GM12865 (cell line): ENCODE measurements at regions not wholly inside any gene's neighbourhood (a gene's known extent, or its start where the extent isn't known, plus 50 kb on each side); places are given as distances from the start of the nearest gene placed in this dataset.
"Not testable (repeated sequence)": the region's sequence is repeated elsewhere in the genome, so short reads cannot be mapped to it uniquely, and the experiment has no call there.

Experiments used
- DNase-seq: peaks from one replicate; pipeline ENCODE4 v3.0.0; 2010; ENCODE audit warnings: low read depth
- H3K4me3 ChIP-seq: 2 replicates; pipeline ENCODE4 v1.5.1; 2011; ENCODE audit warnings: mild to moderate bottlenecking, low read depth, low read length, control low read depth
- TF ChIP-seq, protein P1 (sequence below): IDR thresholded peaks from 2 replicates; pipeline ENCODE4 v1.5.1; 2011; ENCODE audit warnings: low read length, control low read depth, low read depth, inconsistent platforms; ENCODE audit not compliant: insufficient read depth; ENCODE audit errors: missing control alignments

DNA sequence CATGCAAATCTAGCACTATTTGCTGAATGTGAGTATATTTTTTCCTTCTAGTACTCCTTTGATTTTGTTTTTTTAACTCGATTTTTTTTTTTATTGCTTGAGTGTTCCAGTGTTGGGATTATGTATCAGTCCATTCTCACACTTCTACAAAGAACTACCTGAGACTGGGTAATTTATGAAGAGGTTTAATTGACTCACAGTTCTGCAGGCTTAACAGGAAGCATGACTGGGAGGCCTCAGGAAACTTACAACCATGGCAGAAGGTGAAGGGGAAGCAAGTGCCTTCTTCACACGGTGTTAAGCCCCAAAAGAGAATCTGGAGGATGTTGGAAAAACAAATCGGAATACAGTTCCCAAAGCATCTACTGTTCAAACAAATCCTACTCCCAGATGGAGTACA, 69.1 kb downstream of the ZNF518B start:
- not testable (repeated sequence) for DNase-seq, H3K4me3 ChIP-seq

DNA sequence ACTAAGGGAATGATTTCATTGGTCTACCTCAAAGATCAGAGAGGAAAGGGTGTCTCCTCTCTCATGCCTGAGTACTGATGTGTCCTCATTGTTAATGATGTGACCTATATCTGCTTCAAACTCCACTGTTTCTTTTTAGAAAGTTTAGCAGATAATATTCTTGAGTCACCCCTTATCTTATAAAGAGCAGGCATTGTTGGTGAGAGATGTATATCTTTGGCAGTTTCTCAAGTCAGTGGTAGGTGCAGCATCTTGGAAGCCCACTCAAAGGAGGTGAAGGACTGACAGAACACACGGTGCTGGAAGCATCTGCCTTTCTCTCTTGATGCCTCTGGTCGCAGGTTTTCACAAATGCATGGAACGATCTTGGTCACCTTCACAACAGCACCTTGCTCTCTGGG, 71.2 kb downstream of the ZNF518B start:
- no peak overlapping the region for H3K4me3 ChIP-seq
- TF ChIP-seq, protein P1, sequence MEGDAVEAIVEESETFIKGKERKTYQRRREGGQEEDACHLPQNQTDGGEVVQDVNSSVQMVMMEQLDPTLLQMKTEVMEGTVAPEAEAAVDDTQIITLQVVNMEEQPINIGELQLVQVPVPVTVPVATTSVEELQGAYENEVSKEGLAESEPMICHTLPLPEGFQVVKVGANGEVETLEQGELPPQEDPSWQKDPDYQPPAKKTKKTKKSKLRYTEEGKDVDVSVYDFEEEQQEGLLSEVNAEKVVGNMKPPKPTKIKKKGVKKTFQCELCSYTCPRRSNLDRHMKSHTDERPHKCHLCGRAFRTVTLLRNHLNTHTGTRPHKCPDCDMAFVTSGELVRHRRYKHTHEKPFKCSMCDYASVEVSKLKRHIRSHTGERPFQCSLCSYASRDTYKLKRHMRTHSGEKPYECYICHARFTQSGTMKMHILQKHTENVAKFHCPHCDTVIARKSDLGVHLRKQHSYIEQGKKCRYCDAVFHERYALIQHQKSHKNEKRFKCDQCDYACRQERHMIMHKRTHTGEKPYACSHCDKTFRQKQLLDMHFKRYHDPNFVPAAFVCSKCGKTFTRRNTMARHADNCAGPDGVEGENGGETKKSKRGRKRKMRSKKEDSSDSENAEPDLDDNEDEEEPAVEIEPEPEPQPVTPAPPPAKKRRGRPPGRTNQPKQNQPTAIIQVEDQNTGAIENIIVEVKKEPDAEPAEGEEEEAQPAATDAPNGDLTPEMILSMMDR: no peak
- no peak for DNase-seq

DNA sequence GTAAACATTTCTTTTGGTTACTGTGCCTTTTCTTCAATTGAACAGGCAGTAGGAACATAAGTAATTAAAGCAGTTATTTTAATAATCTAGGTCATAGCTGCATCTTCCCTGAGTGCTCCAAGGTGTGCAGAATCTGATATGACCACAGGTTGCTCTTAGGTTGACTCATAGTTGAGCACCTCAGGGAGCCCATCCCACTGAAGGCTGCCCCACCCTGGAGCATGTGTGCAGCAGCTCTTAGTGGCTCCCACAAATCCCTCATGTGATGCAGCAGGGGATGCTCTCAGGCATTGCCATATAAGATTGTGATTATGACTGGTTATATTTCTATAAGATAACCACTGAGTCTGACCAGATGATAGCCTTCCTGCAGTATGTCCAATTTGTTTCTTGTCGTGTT, 72.3 kb downstream of the ZNF518B start:
- DNase-seq: no peak
- no peak overlapping the region for H3K4me3 ChIP-seq
- TF ChIP-seq, protein P1: no peak

DNA sequence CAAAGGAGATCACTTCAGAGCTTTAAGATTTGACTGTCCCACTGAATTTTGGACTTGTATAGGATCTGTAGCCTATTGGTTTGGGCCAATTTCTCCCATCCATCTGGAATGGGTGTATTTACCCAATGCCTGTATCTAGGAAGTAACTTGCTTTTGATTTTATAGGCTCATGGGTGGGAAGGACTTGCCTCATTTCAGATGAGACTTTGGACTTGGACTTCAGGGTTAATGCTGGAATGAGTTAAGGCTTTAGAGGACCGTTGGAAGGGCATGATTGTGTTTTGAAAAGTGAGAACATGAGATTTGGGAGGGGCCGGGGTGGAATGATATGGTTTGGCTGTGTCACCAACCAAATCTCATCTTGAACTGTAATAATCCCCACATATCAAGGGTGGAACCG, 73.8 kb downstream of the ZNF518B start:
- no peak for DNase-seq
- TF ChIP-seq, protein P1: no peak
- H3K4me3 ChIP-seq: no peak overlapping the region

DNA sequence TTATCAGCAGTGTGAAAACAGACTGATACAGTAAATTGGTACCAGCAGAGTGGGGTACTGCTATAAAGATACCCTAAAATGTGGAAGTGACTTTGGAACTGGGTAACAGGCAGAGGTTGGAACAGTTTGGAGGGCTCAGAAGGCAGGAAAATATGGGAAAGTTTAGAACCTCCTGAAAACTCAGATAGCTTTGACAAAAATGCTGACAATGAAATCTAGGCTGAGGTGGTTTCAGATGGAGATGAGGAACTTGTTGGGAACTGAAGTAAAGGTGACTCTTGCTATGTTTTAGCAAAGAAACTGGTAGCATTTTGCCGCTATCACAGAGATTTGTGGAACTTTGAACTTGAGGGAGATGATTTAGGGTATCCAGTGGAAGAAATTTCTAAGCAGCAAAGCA, 75.1 kb downstream of the ZNF518B start:
- not testable (repeated sequence) for DNase-seq, H3K4me3 ChIP-seq

DNA sequence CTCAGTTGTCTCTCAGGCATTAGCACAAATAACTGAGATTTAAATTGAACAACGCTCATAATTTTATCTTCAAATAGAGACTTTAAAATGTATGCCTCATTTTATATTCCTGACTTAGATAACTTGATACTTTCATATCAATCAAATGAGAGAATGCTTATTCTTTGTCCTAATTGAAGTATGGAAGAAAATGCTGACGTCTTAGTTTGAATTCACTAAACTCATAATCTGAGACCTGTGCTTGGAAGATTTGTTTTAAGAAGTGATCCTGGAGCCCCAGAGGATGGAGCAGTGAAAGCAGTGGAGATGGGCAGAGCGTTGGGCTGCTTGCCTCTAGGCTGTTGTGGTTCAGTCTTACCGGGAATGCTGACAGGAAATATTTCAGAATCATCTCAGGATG, 76.1 kb downstream of the ZNF518B start:
- DNase-seq: no peak
- no peak overlapping the region for H3K4me3 ChIP-seq
- TF ChIP-seq, protein P1: no peak

DNA sequence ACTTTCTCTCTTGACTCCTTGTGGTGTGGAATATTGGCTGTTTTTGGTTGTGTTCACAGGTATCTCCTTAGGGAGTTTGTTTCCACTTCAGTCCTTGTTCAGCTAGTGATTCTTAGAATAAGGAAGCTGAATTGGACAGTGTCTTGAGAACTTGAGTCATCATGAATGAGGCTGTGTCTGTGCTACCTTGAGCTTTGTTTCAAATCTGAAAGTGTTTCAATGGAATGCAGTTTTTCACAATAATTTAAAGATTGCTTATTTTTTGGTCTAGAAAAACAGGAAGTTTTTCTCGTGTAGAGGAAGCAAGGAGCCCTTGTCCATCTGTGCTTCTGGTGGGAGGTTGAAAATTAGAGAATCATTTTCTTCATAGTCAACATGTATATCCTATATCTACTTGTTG, 76.5 kb downstream of the ZNF518B start:
- no peak for DNase-seq
- no peak overlapping the region for H3K4me3 ChIP-seq
- TF ChIP-seq, protein P1: no peak

DNA sequence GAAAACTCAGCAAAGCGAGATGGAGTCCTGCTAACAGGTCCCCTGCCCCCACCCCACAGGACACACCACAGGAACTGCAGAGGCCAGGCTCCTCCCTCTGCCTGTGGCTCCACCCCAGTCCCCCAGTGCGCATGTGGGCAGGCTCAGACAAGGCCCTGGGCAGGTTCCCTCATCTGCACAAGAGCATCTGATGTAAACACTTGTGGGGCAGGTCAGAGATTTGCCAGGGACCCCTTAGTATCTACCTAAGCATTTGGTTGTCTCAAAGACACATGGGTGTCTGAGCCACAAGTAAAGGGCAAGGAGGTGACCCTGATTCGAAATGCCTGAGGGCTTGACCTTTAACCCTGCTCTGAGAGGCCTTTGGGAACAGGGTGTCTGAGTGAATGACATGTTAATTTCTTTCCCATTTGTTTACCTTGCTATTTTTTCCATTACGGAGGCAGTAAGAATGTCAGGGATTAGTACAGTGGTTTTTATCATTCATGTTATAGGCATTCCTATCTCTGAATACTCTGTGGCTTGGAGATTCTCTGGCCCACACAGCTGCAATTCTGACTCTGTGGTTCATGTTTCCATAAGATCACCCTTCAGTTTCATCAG, 85.3 kb downstream of the ZNF518B start:
- no peak overlapping the region for H3K4me3 ChIP-seq
- TF ChIP-seq, protein P1: no peak
- no peak for DNase-seq
